K562 (cell line): ENCODE measurements at regions not wholly inside any gene's neighbourhood (a gene's known extent, or its start where the extent isn't known, plus 50 kb on each side); places are given as distances from the start of the nearest gene placed in this dataset.

Source experiments
- ATAC-seq: fragments of 200-7000 bp; cut with Tn5 transposase; 3 replicates; pipeline ENCODE4 v1.9.1; 2020; ENCODE audit warnings: moderate library complexity
- BruUV-seq: library from RNA; stranded (reverse); fragments of 400-500 nt; replicated peaks from 2 replicates; lab custom pipeline; 2021; lab: Mats Ljungman, UMichigan
- CTCF ChIA-PET: fragments of 300-600 bp; formaldehyde crosslinking; extraction: SDS; loops from one replicate; lab custom pipeline; 2021; ENCODE audit warnings: low intra/inter-chr PET ratio; lab: Yijun Ruan, JAX
- POLR2A ChIA-PET: fragments of 300-600, 350-650 bp; sonication (Branson Sonifier 250); formaldehyde crosslinking; extraction: SDS; loops from one replicate; lab custom pipeline; 2021; ENCODE audit warnings: antibody characterized with exemption, inconsistent platforms; lab: Yijun Ruan, JAX
- DNase-seq, 4 experiments: peaks; one replicate each; pipeline versions ENCODE4 v3.0.0 to v3.0.0-alpha.2; 2011 to 2018; ENCODE audit warnings: low spot score in 3 of 4, mixed read lengths in 3 of 4; ENCODE audit errors: extremely low read depth in 1 of 4
- FAIRE-seq: peaks from 2 replicates; lab custom pipeline; 2011; peaks lifted over from hg19 to GRCh38; lab: Jason Lieb, UNC
- H2AFZ ChIP-seq: 2 replicates; pipeline ENCODE4 v1.6.0; 2011; ENCODE audit warnings: low read depth, low read length, control low read depth, inconsistent platforms
- H3K27ac ChIP-seq: fragments of 200-600 bp; 3 replicates; pipeline ENCODE4 v1.8.0; 2011; ENCODE audit warnings: low read depth, mild to moderate bottlenecking, control low read depth, inconsistent platforms, low read length, moderate library complexity, mixed read lengths; ENCODE audit errors: extremely low read depth
- H3K27me3 ChIP-seq, 2 experiments: fragments of 300-600 bp in 1 of 2; 2 replicates in 1 of 2; 3 replicates in 1 of 2; pipeline versions ENCODE4 v1.6.0 to v1.8.0; 2011; ENCODE audit warnings: inconsistent platforms in 2 of 2, low read length in 2 of 2, mild to moderate bottlenecking in 1 of 2, mixed read lengths in 1 of 2, moderate library complexity in 1 of 2; ENCODE audit not compliant: control insufficient read depth in 2 of 2, insufficient read depth in 2 of 2
- H3K36me3 ChIP-seq: fragments of 300-600 bp; 3 replicates; pipeline ENCODE4 v1.8.0; 2011; ENCODE audit warnings: mild to moderate bottlenecking, low read length, inconsistent platforms; ENCODE audit not compliant: control insufficient read depth, insufficient read depth
- H3K4me1 ChIP-seq, 2 experiments: fragments of 200-600 bp in 1 of 2; replicated peaks in 1 of 2; 2 replicates in 1 of 2; 3 replicates in 1 of 2; pipeline versions ENCODE4 v1.5.1 to v1.8.0; 2011; ENCODE audit warnings: inconsistent platforms in 2 of 2, low read length in 2 of 2, mild to moderate bottlenecking in 1 of 2, mixed read lengths in 1 of 2, moderate library complexity in 1 of 2; ENCODE audit not compliant: control insufficient read depth in 2 of 2, insufficient read depth in 2 of 2
- H3K4me2 ChIP-seq: 2 replicates; pipeline ENCODE4 v1.6.1; 2011; ENCODE audit warnings: low read length, control low read depth, inconsistent platforms, mixed read lengths; ENCODE audit not compliant: insufficient read depth
- H3K4me3 ChIP-seq: fragments of 200-600 bp; sonication (generic), shearing (Covaris generic); 2 replicates; pipeline ENCODE4 v1.5.1; 2016; ENCODE audit warnings: control low read depth, inconsistent platforms
- H3K79me2 ChIP-seq: fragments of 200-600 bp; 3 replicates; pipeline ENCODE4 v1.8.0; 2011; ENCODE audit warnings: low read length, inconsistent platforms; ENCODE audit not compliant: control insufficient read depth, insufficient read depth
- H3K9ac ChIP-seq, 2 experiments: 2 replicates each; pipeline versions ENCODE4 v1.6.0 to v1.6.1; 2011; ENCODE audit warnings: low read depth in 2 of 2, low read length in 2 of 2, control low read depth in 1 of 2, inconsistent platforms in 1 of 2, mild to moderate bottlenecking in 1 of 2, mixed read lengths in 1 of 2; ENCODE audit not compliant: insufficient read depth in 1 of 2
- H3K9me1 ChIP-seq: one replicate; pipeline ENCODE4 v1.6.0; 2011; ENCODE audit warnings: inconsistent platforms, mild to moderate bottlenecking, low read length, moderate library complexity; ENCODE audit not compliant: control insufficient read depth, insufficient read depth
- H3K9me3 ChIP-seq: replicated peaks from 2 replicates; pipeline ENCODE4 v1.5.1; 2011; ENCODE audit warnings: low read depth, low read length, inconsistent platforms; ENCODE audit not compliant: control insufficient read depth, insufficient read depth
- H4K20me1 ChIP-seq: replicated peaks from 2 replicates; pipeline ENCODE4 v1.6.1; 2011; ENCODE audit warnings: low read length, inconsistent platforms, mixed read lengths; ENCODE audit not compliant: control insufficient read depth, insufficient read depth
- ATF4 ChIP-seq: fragments of 450-650 bp; formaldehyde crosslinking; IDR thresholded peaks from 2 replicates; pipeline ENCODE4 v1.4.0; 2022; ENCODE audit warnings: mild to moderate bottlenecking, moderate library complexity
- BCOR ChIP-seq: fragments of 450-650 bp; IDR thresholded peaks from 2 replicates; pipeline ENCODE4 v1.6.1; 2016
- CREB5 ChIP-seq: fragments of 250-450 bp; sonication (Bioruptor Pico); IDR thresholded peaks from 2 replicates; pipeline ENCODE4 v1.5.0; 2020; ENCODE audit warnings: mild to moderate bottlenecking
- DMBX1 ChIP-seq: fragments of 250-450 bp; sonication (Bioruptor Pico); IDR thresholded peaks from 2 replicates; pipeline ENCODE4 v1.8.0; 2022; ENCODE audit warnings: inconsistent platforms, mild to moderate bottlenecking, moderate library complexity, borderline replicate concordance
- ETS1 ChIP-seq: conservative IDR thresholded peaks from 2 replicates; pipeline ENCODE4 v1.6.1; 2011; ENCODE audit warnings: low read depth, mild to moderate bottlenecking, low read length; ENCODE audit not compliant: control insufficient read depth
- HINFP ChIP-seq: fragments of 450-650 bp; conservative IDR thresholded peaks from 2 replicates; pipeline ENCODE4 v1.6.1; 2016; ENCODE audit warnings: missing genetic modification characterization, low read depth, mild to moderate bottlenecking, control low read depth, missing compliant biosample characterization
- MEF2A ChIP-seq: IDR thresholded peaks from 2 replicates; pipeline ENCODE4 v1.6.1; 2011; ENCODE audit warnings: low read depth, mild to moderate bottlenecking, low read length, moderate library complexity; ENCODE audit not compliant: control insufficient read depth
- MEF2D ChIP-seq: conservative IDR thresholded peaks from 2 replicates; pipeline ENCODE4 v1.6.1; 2016; ENCODE audit warnings: low read depth, missing genetic modification characterization, missing compliant biosample characterization
- PHB2 ChIP-seq: fragments of 450-650 bp; IDR thresholded peaks from 2 replicates; pipeline ENCODE4 v1.6.1; 2017; ENCODE audit warnings: low read depth
- POLR2G ChIP-seq: fragments of 200-400 bp; formaldehyde crosslinking; IDR thresholded peaks from 2 replicates; pipeline ENCODE4 v1.6.1; 2017; ENCODE audit warnings: low read depth, mild to moderate bottlenecking, antibody characterized with exemption, low read length, moderate library complexity
- RBFOX2 ChIP-seq: fragments of 200-400 bp; formaldehyde crosslinking; IDR thresholded peaks from 2 replicates; pipeline ENCODE4 v1.6.1; 2017; ENCODE audit warnings: low read depth, mild to moderate bottlenecking, low read length, moderate library complexity
- SMARCA5 ChIP-seq: fragments of 450-650 bp; IDR thresholded peaks from 2 replicates; pipeline ENCODE4 v1.6.1; 2016
- YBX1 ChIP-seq: fragments of 450-650 bp; IDR thresholded peaks from 2 replicates; pipeline ENCODE4 v1.7.1; 2016; ENCODE audit warnings: mild to moderate bottlenecking
- ZFPM2 ChIP-seq: fragments of 250-450 bp; sonication (Bioruptor Pico); IDR thresholded peaks from 2 replicates; pipeline ENCODE4 v1.5.1; 2022; ENCODE audit warnings: mild to moderate bottlenecking
- ZNF197 ChIP-seq: fragments of 200-800 bp; sonication (Bioruptor generic); IDR thresholded peaks from 2 replicates; pipeline ENCODE4 v1.6.1; 2016; ENCODE audit warnings: low read depth, missing genetic modification characterization, missing compliant biosample characterization
- ZNF274 ChIP-seq: IDR thresholded peaks from 2 replicates; pipeline ENCODE4 v1.6.1; 2011; ENCODE audit warnings: low read depth, mild to moderate bottlenecking, low read length, moderate library complexity, borderline replicate concordance
- ZNF75A ChIP-seq: fragments of 450-650 bp; formaldehyde crosslinking; IDR thresholded peaks from 2 replicates; pipeline ENCODE4 v1.4.0; 2020; ENCODE audit warnings: mild to moderate bottlenecking
- ZNF764 ChIP-seq: fragments of 250-450 bp; sonication (Bioruptor Pico); IDR thresholded peaks from 2 replicates; pipeline ENCODE4 v1.4.0; 2020; ENCODE audit warnings: low read depth, mild to moderate bottlenecking, moderate library complexity
- ZNF780A ChIP-seq: fragments of 250-450 bp; sonication (Bioruptor Pico); IDR thresholded peaks from 2 replicates; pipeline ENCODE4 v1.5.0; 2021; ENCODE audit warnings: mild to moderate bottlenecking
- WGBS: fragments of 100-300 bp; shearing (Covaris generic); methylation state at CpG from one replicate; pipeline ENCODE4 v1.1.6; 2016; ENCODE audit warnings: low coverage, mixed read lengths; ENCODE audit not compliant: insufficient coverage; ENCODE audit errors: missing lambda C conversion rate; 5-methylcytosine and 5-hydroxymethylcytosine counted together
- in situ Hi-C: fragments of 300-500 bp; cut with MboI; formaldehyde crosslinking; loops from 4 replicates; pipeline ENCODE4 v1.15.0; 2018; ENCODE audit warnings: inconsistent platforms, mixed read lengths
- intact Hi-C: fragments of 100-400 bp; cut with micrococcal nuclease; formaldehyde crosslinking; loops from 2 replicates; pipeline ENCODE4 v1.14.2; 2022

- H4K20me1 ChIP-seq: no peaks in the 10 kb centered on the region
- no peak for FAIRE-seq
- TF ChIP-seq ZNF75A (CRISPR knock-in tag) (no peak), HINFP (tag) (no peak), DMBX1 (no peak), PHB2 (no peak), SMARCA5 (no peak), POLR2G (no peak), ZNF197 (CRISPR knock-in tag) (no peak), YBX1 (no peak), MEF2A (no peak), ATF4 (CRISPR knock-in tag) (no peak), RBFOX2 (no peak), MEF2D (tag) (no peak), CREB5 (CRISPR knock-in tag) (no peak), BCOR (no peak), ZNF274 (no peak), ETS1 (no peak), ZNF780A (CRISPR knock-in tag) (no peak), ZNF764 (CRISPR knock-in tag) (no peak), ZFPM2 (CRISPR knock-in tag) (no peak)
These were observed 98.2 kb downstream of the PLXNA1 start for GRCh38 chr3:127081001-127081720.

More at GRCh38 chr3:127081001-127081720, 98.2 kb downstream of the PLXNA1 start:
- H3K27ac ChIP-seq: no peak overlapping the region
- H3K27me3 ChIP-seq: peaks cover 0 to 52% of the 10 kb centered on the region in 2 experiments; a peak in 3 of 5 replicates
- H3K4me1 ChIP-seq: no peaks in the 10 kb centered on the region; a peak in 1 of 5 replicates
- DNase-seq (no peak), ATAC-seq (no peak)
- BruUV-seq: no TSS peak
- H3K9ac ChIP-seq: no peak overlapping the region
- H2AFZ ChIP-seq: no peak overlapping the region
- no peaks in the 10 kb centered on the region for H3K9me3 ChIP-seq
- ChIA-PET POLR2A (no interaction called here), CTCF (no interaction called here)
- no peaks in the 10 kb centered on the region for H3K36me3 ChIP-seq
- WGBS: 0% methylated on average over 11 of the region's 12 CpGs
- no peaks in the 10 kb centered on the region for H3K9me1 ChIP-seq
- in situ Hi-C loops: no loop called here
- H3K79me2 ChIP-seq: no peaks in the 10 kb centered on the region
- intact Hi-C loops: no loop called here
- no peak overlapping the region for H3K4me3 ChIP-seq
- H3K4me2 ChIP-seq: no peak overlapping the region
